ENCODE measurements at regions not wholly inside any gene's neighbourhood (a gene's known extent, or its start where the extent isn't known, plus 50 kb on each side); places are given as distances from the start of the nearest gene placed in this dataset.

GRCh38 chr12:11946161-11946560, 124.6 kb upstream of the BCL2L14 start:
- H3K27ac Mint-ChIP-seq = no peak overlapping the region
- no peak overlapping the region for H3K4me3 Mint-ChIP-seq
- no peaks in the 10 kb centered on the region for H3K36me3 Mint-ChIP-seq
- H3K27me3 Mint-ChIP-seq = peaks cover 40% of the 10 kb centered on the region
- ATAC-seq = no peak
- no peaks in the 10 kb centered on the region for H3K9me3 Mint-ChIP-seq
- H3K4me1 Mint-ChIP-seq = peaks cover 9% of the 10 kb centered on the region

DNA sequence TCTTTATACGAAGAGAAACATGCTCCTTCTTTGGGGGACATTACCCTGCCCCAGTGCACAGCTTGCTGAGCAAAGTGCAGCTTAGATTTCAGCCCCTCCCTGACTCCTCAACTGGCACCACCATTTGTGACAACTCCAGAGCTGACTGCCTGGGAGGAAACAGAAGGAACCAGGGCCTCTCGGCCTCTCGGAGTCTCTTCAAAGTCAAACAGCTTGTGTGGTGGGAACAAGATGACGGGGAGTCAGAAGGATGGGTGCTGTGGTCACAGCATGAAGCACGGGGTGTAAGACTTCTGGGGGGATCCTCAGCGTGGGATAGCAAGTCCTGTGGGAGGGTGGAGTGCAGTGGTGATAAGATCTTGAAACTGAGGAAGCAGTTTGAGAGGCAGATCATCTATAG, 123.5 kb upstream of the BCL2L14 start:
- Mint-ChIP-seq H3K27me3 (peaks cover 40% of the 10 kb centered on the region), H3K4me1 (peaks cover 9% of the 10 kb centered on the region), H3K36me3 (no peaks in the 10 kb centered on the region), H3K4me3 (no peak overlapping the region), H3K9me3 (no peaks in the 10 kb centered on the region), H3K27ac (no peak overlapping the region)
- no peak for ATAC-seq

GRCh38 chr12:11949738-11950411, 120.9 kb upstream of the BCL2L14 start:
- ATAC-seq = no peak
- Mint-ChIP-seq H3K9me3 (no peaks in the 10 kb centered on the region), H3K4me1 (peaks cover under 1% of the 10 kb centered on the region), H3K4me3 (no peak overlapping the region), H3K36me3 (no peaks in the 10 kb centered on the region), H3K27me3 (peaks cover 40% of the 10 kb centered on the region), H3K27ac (no peak overlapping the region)

GRCh38 chr12:11951209-11951608, 119.5 kb upstream of the BCL2L14 start:
- no peak overlapping the region for H3K4me3 Mint-ChIP-seq
- H3K4me1 Mint-ChIP-seq = no peaks in the 10 kb centered on the region
- ATAC-seq = no peak
- no peaks in the 10 kb centered on the region for H3K36me3 Mint-ChIP-seq
- H3K27me3 Mint-ChIP-seq = peaks cover 36% of the 10 kb centered on the region
- H3K9me3 Mint-ChIP-seq = no peaks in the 10 kb centered on the region
- no peak overlapping the region for H3K27ac Mint-ChIP-seq

- no peaks in the 10 kb centered on the region for H3K4me1 Mint-ChIP-seq
- H3K36me3 Mint-ChIP-seq = no peaks in the 10 kb centered on the region
- peaks cover 34% of the 10 kb centered on the region for H3K27me3 Mint-ChIP-seq
- ATAC-seq = no peak
- no peak overlapping the region for H3K27ac Mint-ChIP-seq
- no peaks in the 10 kb centered on the region for H3K9me3 Mint-ChIP-seq
- no peak overlapping the region for H3K4me3 Mint-ChIP-seq
Observed at GRCh38 chr12:11953523-11953922, 117.2 kb upstream of the BCL2L14 start.

DNA sequence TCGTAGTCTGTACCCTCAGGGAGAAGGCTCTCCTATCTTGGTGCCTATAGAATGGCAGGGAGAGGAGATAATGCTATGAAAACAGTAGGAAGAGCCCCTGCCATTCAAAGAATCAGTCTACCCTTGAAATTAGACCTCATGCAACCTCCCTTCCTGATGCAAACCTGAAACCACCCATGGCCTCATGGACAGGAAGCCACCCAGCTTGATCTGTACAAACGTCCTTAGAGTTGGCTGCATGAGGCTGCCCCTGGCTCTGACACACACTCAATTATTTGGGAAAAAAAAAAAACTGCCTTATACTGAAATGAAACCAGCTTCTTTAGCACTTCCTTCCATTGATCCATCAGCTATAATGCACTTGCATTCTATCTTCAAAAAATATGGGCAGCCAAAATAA, 116.6 kb upstream of the BCL2L14 start:
- H3K4me1 Mint-ChIP-seq = peaks cover 6% of the 10 kb centered on the region
- no peak overlapping the region for H3K27ac Mint-ChIP-seq
- no peaks in the 10 kb centered on the region for H3K9me3 Mint-ChIP-seq
- H3K4me3 Mint-ChIP-seq = no peak overlapping the region
- peaks cover 27% of the 10 kb centered on the region for H3K27me3 Mint-ChIP-seq
- no peak for ATAC-seq
- H3K36me3 Mint-ChIP-seq = no peaks in the 10 kb centered on the region

- H3K4me1 Mint-ChIP-seq = peaks cover 7% of the 10 kb centered on the region
- H3K9me3 Mint-ChIP-seq = no peaks in the 10 kb centered on the region
- H3K4me3 Mint-ChIP-seq = no peak overlapping the region
- no peaks in the 10 kb centered on the region for H3K36me3 Mint-ChIP-seq
- ATAC-seq = peak; percentile 55
- H3K27me3 Mint-ChIP-seq = peaks cover 22% of the 10 kb centered on the region
- H3K27ac Mint-ChIP-seq = no peak overlapping the region
Observed at GRCh38 chr12:11958221-11959091, 112.3 kb upstream of the BCL2L14 start.

GRCh38 chr12:11959117-11959823, 111.5 kb upstream of the BCL2L14 start:
- no peak for ATAC-seq
- Mint-ChIP-seq H3K27me3 (peaks cover 22% of the 10 kb centered on the region), H3K4me3 (no peak overlapping the region), H3K4me1 (peaks cover 7% of the 10 kb centered on the region), H3K36me3 (no peaks in the 10 kb centered on the region), H3K27ac (no peak overlapping the region), H3K9me3 (no peaks in the 10 kb centered on the region)

GRCh38 chr12:11960646-11961045, 110.1 kb upstream of the BCL2L14 start:
- no peaks in the 10 kb centered on the region for H3K36me3 Mint-ChIP-seq
- H3K27ac Mint-ChIP-seq = no peak overlapping the region
- no peak for ATAC-seq
- no peaks in the 10 kb centered on the region for H3K9me3 Mint-ChIP-seq
- peaks cover 21% of the 10 kb centered on the region for H3K27me3 Mint-ChIP-seq
- H3K4me3 Mint-ChIP-seq = no peak overlapping the region
- H3K4me1 Mint-ChIP-seq = peaks cover 7% of the 10 kb centered on the region

- no peak overlapping the region for H3K4me3 Mint-ChIP-seq
- no peaks in the 10 kb centered on the region for H3K9me3 Mint-ChIP-seq
- H3K36me3 Mint-ChIP-seq = no peaks in the 10 kb centered on the region
- H3K27ac Mint-ChIP-seq = no peak overlapping the region
- H3K4me1 Mint-ChIP-seq = peaks cover 7% of the 10 kb centered on the region
- no peak for ATAC-seq
- peaks cover 11% of the 10 kb centered on the region for H3K27me3 Mint-ChIP-seq
Observed at GRCh38 chr12:11961686-11962085, 109.1 kb upstream of the BCL2L14 start.

GRCh38 chr12:11962860-11963259, 107.9 kb upstream of the BCL2L14 start:
- Mint-ChIP-seq H3K27me3 (peaks cover 6% of the 10 kb centered on the region), H3K4me3 (no peak overlapping the region), H3K9me3 (no peaks in the 10 kb centered on the region), H3K4me1 (peaks cover 7% of the 10 kb centered on the region), H3K36me3 (no peaks in the 10 kb centered on the region), H3K27ac (no peak overlapping the region)
- no peak for ATAC-seq

DNA sequence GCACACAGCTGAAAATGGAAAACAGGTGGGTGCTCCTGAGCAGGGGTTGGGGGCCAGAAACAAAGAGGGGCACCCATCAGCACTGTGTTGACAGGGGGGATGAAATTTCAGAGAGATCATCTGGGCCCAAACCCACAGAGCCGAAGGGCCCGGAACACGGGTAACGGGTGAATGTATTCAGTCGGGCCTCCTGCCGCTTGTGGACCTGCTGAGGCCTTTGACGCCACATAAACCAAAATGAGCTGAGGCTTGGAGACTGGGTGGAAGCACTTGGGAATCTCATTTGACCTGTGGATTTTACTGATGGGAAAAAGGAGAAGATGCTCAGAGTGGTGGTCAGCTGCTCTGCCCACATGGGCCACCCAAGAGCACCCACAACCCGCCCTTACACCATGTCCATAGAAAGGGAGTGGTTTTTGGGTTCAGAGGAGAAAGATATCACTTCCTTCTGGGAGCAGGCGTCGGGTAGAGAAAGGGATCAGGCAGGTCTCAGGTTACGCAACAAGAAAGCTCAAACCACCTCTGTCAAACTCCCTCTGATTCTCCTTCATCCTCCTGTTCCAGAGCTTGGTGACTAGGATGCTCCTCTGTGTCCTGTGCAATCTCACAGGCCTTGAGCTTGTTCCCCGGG, 106.8 kb upstream of the BCL2L14 start:
- no peak overlapping the region for H3K27ac Mint-ChIP-seq
- H3K9me3 Mint-ChIP-seq = no peaks in the 10 kb centered on the region
- H3K27me3 Mint-ChIP-seq = no peaks in the 10 kb centered on the region
- no peak for ATAC-seq
- no peaks in the 10 kb centered on the region for H3K36me3 Mint-ChIP-seq
- peaks cover 3% of the 10 kb centered on the region for H3K4me1 Mint-ChIP-seq
- no peak overlapping the region for H3K4me3 Mint-ChIP-seq

- ATAC-seq = no peak
- no peaks in the 10 kb centered on the region for H3K36me3 Mint-ChIP-seq
- H3K27ac Mint-ChIP-seq = no peak overlapping the region
Observed at GRCh38 chr12:11965258-11965910, 105.4 kb upstream of the BCL2L14 start.

GRCh38 chr12:11967376-11968047, 103.2 kb upstream of the BCL2L14 start:
- Mint-ChIP-seq H3K27me3 (peaks cover 8% of the 10 kb centered on the region), H3K27ac (no peak overlapping the region), H3K9me3 (no peaks in the 10 kb centered on the region), H3K4me1 (no peaks in the 10 kb centered on the region), H3K36me3 (no peaks in the 10 kb centered on the region), H3K4me3 (no peak overlapping the region)
- ATAC-seq = no peak

More at GRCh38 chr12:11965258-11965910, 105.4 kb upstream of the BCL2L14 start:
- Mint-ChIP-seq H3K27me3 (peaks cover 4% of the 10 kb centered on the region), H3K9me3 (no peaks in the 10 kb centered on the region), H3K4me1 (no peaks in the 10 kb centered on the region), H3K4me3 (no peak overlapping the region)

Data from stimulated activated memory B cell treated with anti-CD40 and anti-IgM and Interleukin-4, amounts not matched to agents 10 μg/mL and 1 μg/mL and 100 μg/mL, for 72 hours (primary cell).